ENCODE measurements at regions not wholly inside any gene's neighbourhood (a gene's known extent, or its start where the extent isn't known, plus 50 kb on each side); places are given as distances from the start of the nearest gene placed in this dataset.
"Not testable (repeated sequence)": the region's sequence is repeated elsewhere in the genome, so short reads cannot be mapped to it uniquely, and the experiment has no call there.

GRCh38 chr2:8509621-8510020, 172.2 kb upstream of the ID2 start:
- DNase-seq = no peak

- DNase-seq = not testable (repeated sequence)
Measured at GRCh38 chr2:8510055-8510454, 171.8 kb upstream of the ID2 start.

DNA sequence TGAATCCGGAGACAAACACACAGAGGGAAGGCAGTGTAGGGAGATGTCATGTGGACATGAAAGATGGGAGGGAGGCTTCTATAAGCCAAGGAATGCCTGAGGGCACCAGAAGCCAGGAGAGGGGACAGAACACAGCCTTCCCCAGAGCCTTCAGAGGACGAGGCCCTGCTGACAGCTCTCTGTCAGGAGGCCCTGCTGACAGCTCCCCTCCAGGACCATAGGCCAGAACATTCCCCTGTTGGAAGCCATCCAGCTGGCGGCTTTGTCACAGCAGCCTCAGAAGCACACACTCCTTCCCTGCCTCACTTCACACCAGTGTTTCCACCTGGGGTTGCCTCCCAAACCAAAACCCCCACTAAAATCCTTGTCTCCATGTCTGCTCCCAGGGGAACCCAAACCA, 171.3 kb upstream of the ID2 start:
- no peak for DNase-seq

DNA sequence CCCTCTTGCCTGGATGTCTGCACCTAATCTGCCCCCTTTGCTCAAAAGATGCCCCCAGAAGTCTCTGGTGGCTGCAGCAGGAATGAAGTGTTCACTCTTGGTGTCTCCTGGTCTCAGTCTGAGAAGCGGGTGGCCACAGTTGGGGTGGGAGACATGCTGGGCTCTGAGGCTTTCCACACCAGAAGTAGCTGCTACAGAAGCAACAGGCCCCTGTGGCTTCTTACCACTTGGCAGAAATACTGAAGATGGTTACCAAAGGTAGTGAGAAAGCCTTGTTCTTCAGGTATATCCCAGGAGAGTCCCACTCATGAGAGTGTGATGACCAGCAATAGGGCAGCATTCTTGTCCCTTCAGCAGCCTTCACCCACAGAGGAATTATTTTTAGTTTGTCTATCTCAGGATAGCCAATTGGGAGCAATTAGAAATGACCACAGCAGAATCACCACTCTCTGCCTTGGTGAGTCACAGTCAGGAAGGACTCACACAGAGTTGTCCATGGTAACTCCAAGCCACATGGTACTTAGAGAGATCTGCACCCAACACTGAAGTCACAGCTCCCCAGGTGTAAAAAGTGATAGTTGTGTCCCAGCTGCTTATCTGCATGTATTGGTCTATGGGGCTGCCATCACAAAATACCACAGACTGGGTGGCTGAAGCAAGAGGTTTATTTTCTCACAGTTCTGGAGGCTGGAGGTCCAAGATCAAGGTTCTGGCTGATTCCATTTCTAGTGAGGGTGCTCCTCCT, 169.8 kb upstream of the ID2 start:
- peak; percentile 29 for DNase-seq

DNA sequence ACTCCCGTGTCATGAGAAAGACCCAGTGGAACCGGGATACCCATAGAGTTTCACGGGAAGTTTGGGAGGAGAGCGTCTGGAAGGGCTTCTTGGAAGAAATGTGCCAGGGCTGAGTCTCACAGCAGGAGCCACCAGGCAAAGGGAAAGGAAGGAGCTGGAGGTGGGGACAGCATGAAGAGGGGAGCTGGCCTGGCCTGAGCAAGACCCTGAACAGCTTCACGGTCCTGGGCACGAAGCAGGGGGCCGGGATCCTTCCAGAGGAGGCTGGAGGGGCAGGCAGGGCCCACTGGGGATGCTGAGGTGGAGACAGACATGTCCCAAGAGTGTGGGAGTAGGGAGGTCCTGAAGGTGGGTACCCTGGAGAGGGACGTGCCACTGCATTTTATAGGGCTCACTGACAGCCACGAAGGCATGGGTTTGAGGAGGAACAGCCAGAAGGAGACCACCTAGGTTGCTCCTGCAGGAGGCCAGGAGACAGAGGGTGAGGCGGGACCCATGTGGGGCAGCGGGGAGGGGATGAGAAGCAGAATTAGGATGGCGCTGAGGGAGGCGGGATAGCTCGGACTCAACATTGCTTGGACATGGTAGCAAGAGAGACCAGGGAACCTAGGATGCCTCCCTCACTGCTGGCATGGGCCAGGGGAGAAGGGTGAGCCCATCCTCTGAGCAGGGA, 168.1 kb upstream of the ID2 start:
- DNase-seq = no peak

GRCh38 chr2:8514274-8514662, 167.6 kb upstream of the ID2 start:
- no peak for DNase-seq

- peak; percentile 40 for DNase-seq
Measured at GRCh38 chr2:8514796-8515758, 166.8 kb upstream of the ID2 start.

- no peak for DNase-seq
Measured at GRCh38 chr2:8515864-8516533, 165.9 kb upstream of the ID2 start.

- DNase-seq = no peak
Measured at GRCh38 chr2:8517850-8518498, 163.9 kb upstream of the ID2 start.

GRCh38 chr2:8518979-8519668, 162.7 kb upstream of the ID2 start:
- no peak for DNase-seq

- no peak for DNase-seq
Measured at GRCh38 chr2:8520791-8521344, 161.0 kb upstream of the ID2 start.

DNA sequence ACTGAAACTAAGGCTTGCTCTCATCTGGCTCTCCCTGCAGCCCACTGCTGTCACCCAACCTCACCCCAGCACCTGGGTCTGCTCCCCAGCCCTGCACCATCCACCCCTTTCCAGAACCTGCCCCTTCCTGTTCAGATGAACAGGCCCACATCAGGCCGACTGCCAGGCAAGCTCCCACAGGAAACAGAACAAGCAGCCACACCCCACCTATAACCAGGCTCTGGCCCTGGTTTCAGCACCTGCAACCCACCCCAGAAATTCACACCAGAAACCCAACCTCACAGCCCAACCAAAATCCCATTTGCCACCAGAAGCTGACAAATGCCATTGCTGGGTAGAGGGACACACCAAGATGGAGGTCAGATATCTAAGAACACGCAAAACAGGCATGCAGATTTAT, 159.2 kb upstream of the ID2 start:
- no peak for DNase-seq

DNA sequence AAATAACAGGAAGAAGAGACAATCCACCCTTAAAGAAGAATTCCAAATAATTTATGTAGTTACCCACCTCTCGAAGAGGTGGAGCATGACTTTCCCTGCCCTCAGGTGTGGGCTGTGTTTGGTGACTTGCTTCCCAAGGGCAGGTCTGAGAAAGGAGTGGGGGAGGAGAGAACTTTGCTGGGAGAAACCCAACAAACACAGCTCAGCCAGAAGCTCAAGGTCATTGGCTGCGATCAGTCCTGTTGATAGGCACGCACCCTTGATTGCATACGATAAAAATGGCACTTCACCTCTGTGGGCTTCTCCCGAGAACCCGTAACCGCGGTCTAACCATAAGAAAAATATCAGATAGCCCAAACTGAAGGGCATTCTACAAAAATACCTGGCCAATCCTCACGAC, 157.5 kb upstream of the ID2 start:
- DNase-seq = no peak

DNA sequence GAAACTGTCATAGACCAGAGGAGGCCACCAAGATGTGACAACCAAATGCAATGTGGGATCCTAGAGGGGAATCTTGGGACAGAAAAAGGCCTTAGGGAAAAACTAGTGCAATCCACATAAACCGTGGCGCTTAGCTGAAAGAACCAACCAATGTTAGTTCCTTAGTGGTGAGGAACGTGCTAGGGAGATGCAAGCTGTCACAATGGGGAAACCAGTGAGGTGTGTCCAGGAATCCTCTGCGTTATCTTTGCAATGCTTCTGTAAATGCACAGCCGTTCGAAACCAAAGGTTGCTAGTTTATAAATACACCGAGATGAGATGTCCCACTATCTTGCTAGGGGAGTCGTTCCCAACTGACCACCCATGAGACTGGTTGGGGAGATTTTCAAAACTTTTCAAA, 157.0 kb upstream of the ID2 start:
- no peak for DNase-seq

- no peak for DNase-seq
Measured at GRCh38 chr2:8525236-8525581, 156.6 kb upstream of the ID2 start.

DNA sequence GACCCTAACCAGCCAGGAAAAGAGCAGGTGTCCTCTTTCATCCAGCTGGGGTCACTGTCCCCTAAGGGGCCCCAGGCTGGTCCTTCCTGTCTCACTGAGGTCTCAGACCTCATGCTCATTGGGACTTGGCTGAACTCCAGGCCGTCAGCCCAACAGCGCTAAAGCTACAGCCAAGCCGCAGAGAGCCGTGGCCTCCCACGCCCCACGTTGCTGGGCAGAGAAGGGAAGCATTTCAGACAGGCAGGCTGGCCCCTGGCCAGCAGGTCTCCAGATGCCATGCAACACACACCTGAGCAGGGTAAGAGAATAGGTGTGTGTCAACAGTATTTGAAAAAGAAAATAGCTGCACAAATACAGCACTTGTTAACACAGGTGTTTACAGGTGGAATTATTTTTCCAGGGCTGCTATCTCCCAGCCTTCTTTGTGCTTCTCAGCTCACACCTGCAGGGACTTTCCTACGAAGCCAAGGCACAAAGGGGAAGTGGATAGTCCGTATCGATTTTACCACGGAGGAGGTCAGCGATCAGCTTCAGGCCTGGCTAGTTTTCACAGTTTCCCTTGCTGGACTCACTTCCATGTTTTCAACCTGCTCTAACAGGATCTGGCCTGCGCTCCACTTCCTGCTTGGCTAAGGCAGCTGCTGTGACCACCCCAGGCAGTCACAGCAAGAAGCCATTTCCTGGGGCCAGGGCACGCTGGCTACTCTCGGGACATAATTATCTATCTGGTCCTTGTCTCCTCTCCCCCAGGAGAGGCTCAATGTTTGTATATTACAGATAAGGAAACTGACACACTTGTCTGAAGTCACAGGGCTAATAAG, 156.1 kb upstream of the ID2 start:
- DNase-seq = peak; percentile 98

DNA sequence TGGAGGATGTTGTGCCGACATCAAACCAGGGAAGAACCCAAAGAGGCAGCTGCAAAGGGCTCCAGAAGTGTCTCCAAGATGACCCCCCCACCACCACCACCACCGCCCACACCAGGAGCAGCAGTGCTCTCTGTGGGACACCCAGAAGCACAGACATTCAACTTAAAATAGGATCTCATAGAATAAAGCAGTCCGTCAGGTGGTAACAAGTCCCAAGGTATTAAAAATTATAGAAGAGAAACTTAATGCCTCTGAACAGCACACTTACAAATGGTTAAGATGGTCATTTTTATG, 155.5 kb upstream of the ID2 start:
- DNase-seq = no peak

GRCh38 chr2:8527031-8527430, 154.8 kb upstream of the ID2 start:
- DNase-seq = no peak

- DNase-seq = no peak
Measured at GRCh38 chr2:8527676-8528075, 154.2 kb upstream of the ID2 start.

DNA sequence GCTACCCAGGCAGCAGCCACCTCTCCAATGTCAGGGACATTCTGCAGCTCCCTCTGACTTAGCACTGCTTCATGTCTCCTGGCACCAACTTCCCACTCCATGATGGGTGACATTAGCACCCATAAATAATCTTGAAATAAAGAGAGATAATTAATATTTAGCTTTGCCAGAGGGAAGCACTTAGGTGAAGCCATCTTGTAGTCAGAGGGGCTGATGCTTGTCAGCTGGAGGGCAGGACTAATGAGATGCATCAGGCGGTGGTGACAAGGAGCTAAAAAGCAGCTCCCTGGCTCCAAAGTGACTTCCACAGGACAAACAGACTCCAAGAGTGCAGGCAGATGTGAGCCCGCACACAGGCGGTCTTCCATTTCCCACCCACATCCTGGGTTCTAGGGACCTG, 153.0 kb upstream of the ID2 start:
- DNase-seq = no peak

DNA sequence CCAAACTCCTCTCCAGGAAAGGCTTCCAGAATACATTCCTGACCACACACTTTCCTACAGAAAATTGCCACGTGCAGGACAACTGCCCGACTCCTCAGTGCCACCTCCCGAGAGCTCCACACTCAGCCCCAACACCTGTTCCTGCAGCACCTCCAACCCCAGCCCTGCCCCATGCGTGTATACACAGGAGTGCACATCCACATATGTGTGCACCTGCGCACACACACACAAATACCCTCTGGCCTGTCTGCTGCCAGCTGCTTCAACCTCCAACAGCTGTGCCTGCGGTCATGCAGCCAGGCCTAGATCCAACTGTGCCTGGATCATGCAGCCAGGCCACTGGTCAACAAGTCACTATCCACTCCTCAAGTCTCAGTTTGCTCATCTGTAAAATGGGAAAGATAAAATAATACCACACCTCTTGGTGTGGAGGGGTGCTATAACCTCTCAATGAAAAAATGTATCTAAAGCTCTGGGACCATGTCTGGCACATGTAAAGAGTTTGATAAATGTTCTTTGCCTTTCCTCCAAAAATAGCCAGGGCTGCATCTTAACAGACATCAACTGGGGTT, 152.1 kb upstream of the ID2 start:
- no peak for DNase-seq
